HepG2 (cell line): ENCODE measurements at regions not wholly inside any gene's neighbourhood (a gene's known extent, or its start where the extent isn't known, plus 50 kb on each side); places are given as distances from the start of the nearest gene placed in this dataset.

Experiments used
- ATAC-seq: fragments of 200-7000 bp; cut with Tn5 transposase; 3 replicates; pipeline ENCODE4 v1.9.1; 2020; ENCODE audit warnings: mild to moderate bottlenecking, moderate library complexity
- BruUV-seq: library from RNA; stranded (reverse); fragments of 400-500 nt; replicated peaks from 2 replicates; lab custom pipeline; 2021; lab: Mats Ljungman, UMichigan
- CTCF ChIA-PET: fragments of 300-600 bp; formaldehyde crosslinking; extraction: SDS; loops from one replicate; lab custom pipeline; 2021; ENCODE audit warnings: low total read pairs, inconsistent platforms, low intra/inter-chr PET ratio; lab: Yijun Ruan, JAX
- POLR2A ChIA-PET: fragments of 350-600 bp; sonication (Branson Sonifier 250); formaldehyde crosslinking; loops from one replicate; lab custom pipeline; 2020; ENCODE audit warnings: antibody characterized with exemption, inconsistent platforms; lab: Yijun Ruan, JAX
- DNase-seq: peaks from one replicate; pipeline ENCODE4 v3.0.0-alpha.2; 2015; ENCODE audit warnings: low spot score
- FAIRE-seq: peaks from 3 replicates; lab custom pipeline; 2011; peaks lifted over from hg19 to GRCh38; lab: Jason Lieb, UNC
- H2AFZ ChIP-seq: one replicate; pipeline ENCODE4 v1.6.1; 2011; ENCODE audit warnings: low read length, inconsistent platforms
- H3K27ac ChIP-seq: fragments of 300-600 bp; 3 replicates; pipeline ENCODE4 v1.8.0; 2011; ENCODE audit warnings: mixed run types, mild to moderate bottlenecking, mixed read lengths, low read length, inconsistent platforms; ENCODE audit not compliant: insufficient read depth; ENCODE audit errors: extremely low read length
- H3K27me3 ChIP-seq, 2 experiments: fragments of 200-600 bp in 1 of 2; 2 replicates in 1 of 2; 3 replicates in 1 of 2; pipeline versions ENCODE4 v1.6.0 to v1.8.0; 2011; ENCODE audit warnings: low read length in 2 of 2, mild to moderate bottlenecking in 2 of 2, moderate library complexity in 2 of 2, inconsistent platforms in 1 of 2; ENCODE audit not compliant: insufficient read depth in 2 of 2, control insufficient read depth in 1 of 2
- H3K36me3 ChIP-seq, 2 experiments: fragments of 200-600 bp in 1 of 2; replicated peaks in 1 of 2; 2 replicates in 1 of 2; 3 replicates in 1 of 2; pipeline versions ENCODE4 v1.5.1 to v1.8.0; 2011; ENCODE audit warnings: low read length in 2 of 2, inconsistent platforms in 1 of 2; ENCODE audit not compliant: insufficient read depth in 2 of 2, control insufficient read depth in 1 of 2
- H3K4me1 ChIP-seq: 2 replicates; pipeline ENCODE4 v1.5.1; 2012; ENCODE audit warnings: low read length, inconsistent platforms; ENCODE audit not compliant: insufficient read depth
- H3K4me2 ChIP-seq: 2 replicates; pipeline ENCODE4 v1.6.0; 2011; ENCODE audit warnings: low read depth, low read length, inconsistent platforms
- H3K4me3 ChIP-seq, 3 experiments: fragments of 200-600 bp in 1 of 3; sonication (generic), shearing (Covaris generic) in 1 of 3; replicated peaks in 1 of 3; 2 replicates each; pipeline ENCODE4 v1.5.1; 2011 to 2016; ENCODE audit warnings: low read length in 3 of 3, inconsistent platforms in 2 of 3, low read depth in 2 of 3, mild to moderate bottlenecking in 2 of 3, control low read depth in 1 of 3, mixed read lengths in 1 of 3; ENCODE audit not compliant: insufficient read depth in 1 of 3
- H3K79me2 ChIP-seq: one replicate; pipeline ENCODE4 v1.6.1; 2011; ENCODE audit warnings: low read length, inconsistent platforms; ENCODE audit not compliant: insufficient read depth
- H3K9ac ChIP-seq: 2 replicates; pipeline ENCODE4 v1.6.0; 2011; ENCODE audit warnings: mild to moderate bottlenecking, low read depth, low read length, inconsistent platforms; ENCODE audit not compliant: insufficient read depth
- H3K9me3 ChIP-seq: 2 replicates; pipeline ENCODE4 v1.5.1; 2012; ENCODE audit warnings: mild to moderate bottlenecking, low read length
- H4K20me1 ChIP-seq: 2 replicates; pipeline ENCODE4 v1.6.0; 2011; ENCODE audit warnings: inconsistent platforms, mild to moderate bottlenecking, low read length, moderate library complexity; ENCODE audit not compliant: insufficient read depth
- BATF2 ChIP-seq: sonication (generic); formaldehyde crosslinking; IDR thresholded peaks from 2 replicates; pipeline ENCODE4 v1.8.0; 2022; ENCODE audit warnings: mild to moderate bottlenecking, missing genetic modification reagents, moderate library complexity
- DDIT3 ChIP-seq: sonication (generic); formaldehyde crosslinking; IDR thresholded peaks from 2 replicates; pipeline ENCODE4 v1.4.0; 2020; ENCODE audit warnings: mild to moderate bottlenecking, missing genetic modification reagents
- FOXA3 ChIP-seq: IDR thresholded peaks from 2 replicates; pipeline ENCODE4 v1.6.1; 2016; ENCODE audit warnings: missing genetic modification reagents, missing compliant biosample characterization
- HMGXB3 ChIP-seq: sonication (generic); formaldehyde crosslinking; IDR thresholded peaks from 2 replicates; pipeline ENCODE4 v1.4.0; 2020; ENCODE audit warnings: missing genetic modification reagents, borderline replicate concordance
- IKZF4 ChIP-seq: sonication (generic); formaldehyde crosslinking; IDR thresholded peaks from 2 replicates; pipeline ENCODE4 v1.5.1; 2020; ENCODE audit warnings: borderline replicate concordance, mild to moderate bottlenecking, low read depth, missing genetic modification reagents; ENCODE audit errors: not compliant biosample characterization
- KLF11 ChIP-seq: IDR thresholded peaks from 2 replicates; pipeline ENCODE4 v1.6.1; 2016; ENCODE audit warnings: missing compliant biosample characterization
- MLLT10 ChIP-seq: sonication (generic); formaldehyde crosslinking; IDR thresholded peaks from 2 replicates; pipeline ENCODE4 v1.4.0; 2020; ENCODE audit warnings: missing genetic modification reagents
- NFE2 ChIP-seq: sonication (generic); formaldehyde crosslinking; IDR thresholded peaks from 2 replicates; pipeline ENCODE4 v1.4.0; 2020; ENCODE audit warnings: missing genetic modification reagents
- REXO4 ChIP-seq: sonication (generic); formaldehyde crosslinking; IDR thresholded peaks from 2 replicates; pipeline ENCODE4 v1.8.0; 2022; ENCODE audit warnings: missing genetic modification reagents, mild to moderate bottlenecking, borderline replicate concordance
- TP53 ChIP-seq: sonication (generic); formaldehyde crosslinking; conservative IDR thresholded peaks from 2 replicates; pipeline ENCODE4 v1.4.0; 2020; ENCODE audit warnings: missing genetic modification reagents
- ZFP36L1 ChIP-seq: sonication (generic); formaldehyde crosslinking; IDR thresholded peaks from 2 replicates; pipeline ENCODE4 v1.8.0; 2022; ENCODE audit warnings: mild to moderate bottlenecking, missing genetic modification reagents, moderate library complexity
- ZKSCAN5 ChIP-seq: sonication (generic); formaldehyde crosslinking; IDR thresholded peaks from 2 replicates; pipeline ENCODE4 v1.5.1; 2020; ENCODE audit warnings: mild to moderate bottlenecking, missing genetic modification reagents
- ZNF589 ChIP-seq: sonication (generic); formaldehyde crosslinking; conservative IDR thresholded peaks from 2 replicates; pipeline ENCODE4 v1.8.0; 2022; ENCODE audit warnings: mild to moderate bottlenecking, moderate library complexity, missing genetic modification reagents
- ZNF891 ChIP-seq: sonication (generic); formaldehyde crosslinking; IDR thresholded peaks from 2 replicates; pipeline ENCODE4 v1.5.0; 2020; ENCODE audit warnings: mild to moderate bottlenecking, missing genetic modification reagents
- WGBS: methylation state at CpG from one replicate; pipeline ENCODE4 v1.1.6; 2017; ENCODE audit warnings: low lambda C conversion rate; 5-methylcytosine and 5-hydroxymethylcytosine counted together
- in situ Hi-C: cut with HindIII; loops from 2 replicates; pipeline ENCODE4 v1.10.0; 2017; ENCODE audit warnings: low pct_unique_long_range_greater_than_20kb; ENCODE audit not compliant: extremely low pct_ligation_motif_present
- intact Hi-C: fragments of 100-400 bp; cut with micrococcal nuclease; formaldehyde crosslinking; loops from one replicate; pipeline ENCODE4 v1.10.0; 2022; ENCODE audit not compliant: unreplicated experiment
- TF ChIP-seq, protein P1 (sequence below): sonication (generic); formaldehyde crosslinking; conservative IDR thresholded peaks from 2 replicates; pipeline ENCODE4 v1.8.0; 2022; ENCODE audit warnings: missing genetic modification reagents

- intact Hi-C loops: no loop called here
- H3K36me3 ChIP-seq: no peaks in the 10 kb centered on the region
- no peaks in the 10 kb centered on the region for H3K79me2 ChIP-seq
- ATAC-seq: no peak
- CTCF ChIA-PET: no interaction called here
- no peak for DNase-seq
- no peak overlapping the region for H3K4me2 ChIP-seq
- peaks cover 1 to 3% of the 10 kb centered on the region in 2 experiments; a peak in 1 of 5 replicates for H3K27me3 ChIP-seq
- H3K27ac ChIP-seq: no peak overlapping the region
- BruUV-seq: no TSS peak
- H3K4me3 ChIP-seq: no peak overlapping the region
- no peak overlapping the region for H3K9ac ChIP-seq
- in situ Hi-C loops: no loop called here
- no peak for FAIRE-seq
- no peaks in the 10 kb centered on the region for H4K20me1 ChIP-seq
- H2AFZ ChIP-seq: no peak overlapping the region
- no peaks in the 10 kb centered on the region for H3K4me1 ChIP-seq
- no peaks in the 10 kb centered on the region for H3K9me3 ChIP-seq
- POLR2A ChIA-PET: no interaction called here
- WGBS: 1% methylated on average over 2 of the region's 2 CpGs
- no peak for TF ChIP-seq TP53
- no peak for TF ChIP-seq ZFP36L1
- TF ChIP-seq IKZF4 (CRISPR knock-in tag): no peak
- TF ChIP-seq, protein P1, sequence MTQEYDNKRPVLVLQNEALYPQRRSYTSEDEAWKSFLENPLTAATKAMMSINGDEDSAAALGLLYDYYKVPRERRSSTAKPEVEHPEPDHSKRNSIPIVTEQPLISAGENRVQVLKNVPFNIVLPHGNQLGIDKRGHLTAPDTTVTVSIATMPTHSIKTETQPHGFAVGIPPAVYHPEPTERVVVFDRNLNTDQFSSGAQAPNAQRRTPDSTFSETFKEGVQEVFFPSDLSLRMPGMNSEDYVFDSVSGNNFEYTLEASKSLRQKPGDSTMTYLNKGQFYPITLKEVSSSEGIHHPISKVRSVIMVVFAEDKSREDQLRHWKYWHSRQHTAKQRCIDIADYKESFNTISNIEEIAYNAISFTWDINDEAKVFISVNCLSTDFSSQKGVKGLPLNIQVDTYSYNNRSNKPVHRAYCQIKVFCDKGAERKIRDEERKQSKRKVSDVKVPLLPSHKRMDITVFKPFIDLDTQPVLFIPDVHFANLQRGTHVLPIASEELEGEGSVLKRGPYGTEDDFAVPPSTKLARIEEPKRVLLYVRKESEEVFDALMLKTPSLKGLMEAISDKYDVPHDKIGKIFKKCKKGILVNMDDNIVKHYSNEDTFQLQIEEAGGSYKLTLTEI (CRISPR knock-in tag): no peak
- no peak for TF ChIP-seq KLF11
- no peak for TF ChIP-seq ZNF589 (CRISPR knock-in tag)
- TF ChIP-seq HMGXB3 (CRISPR knock-in tag): no peak
- no peak for TF ChIP-seq REXO4 (CRISPR knock-in tag)
- no peak for TF ChIP-seq DDIT3 (CRISPR knock-in tag)
- no peak for TF ChIP-seq MLLT10 (CRISPR knock-in tag)
- TF ChIP-seq FOXA3: no peak
- no peak for TF ChIP-seq NFE2 (CRISPR knock-in tag)
- TF ChIP-seq ZKSCAN5 (CRISPR knock-in tag): no peak
- TF ChIP-seq ZNF891: no peak
- TF ChIP-seq BATF2 (CRISPR knock-in tag): no peak
These were observed 126.6 kb upstream of the RAB11FIP2 start for GRCh38 chr10:118173296-118173695.
